SK-N-SH (cell line): ENCODE measurements at regions not wholly inside any gene's neighbourhood (a gene's known extent, or its start where the extent isn't known, plus 50 kb on each side); places are given as distances from the start of the nearest gene placed in this dataset.
"Not testable (repeated sequence)": the region's sequence is repeated elsewhere in the genome, so short reads cannot be mapped to it uniquely, and the experiment has no call there.

Source experiments
- CTCF ChIA-PET: fragments of 300-600, 350-600 bp; formaldehyde crosslinking; extraction: SDS; loops from one replicate; lab custom pipeline; 2021; lab: Yijun Ruan, JAX
- POLR2A ChIA-PET: fragments of 350-600 bp; sonication (Branson Sonifier 250); formaldehyde crosslinking; extraction: SDS; loops from one replicate; lab custom pipeline; 2020; ENCODE audit warnings: antibody characterized with exemption, inconsistent platforms; lab: Yijun Ruan, JAX
- DNase-seq: peaks from one replicate; pipeline ENCODE4 v3.0.0; 2012
- H2AFZ ChIP-seq: fragments of 200-600 bp; sonication (generic); 2 replicates; pipeline ENCODE4 v1.8.1; 2016; ENCODE audit warnings: antibody characterized with exemption, mild to moderate bottlenecking, low read depth
- H3F3A ChIP-seq: fragments of 200-600 bp; sonication (generic); replicated peaks from 2 replicates; pipeline ENCODE3; 2016; ENCODE audit warnings: antibody characterized with exemption, mild to moderate bottlenecking; ENCODE audit not compliant: insufficient read depth
- H3K27ac ChIP-seq, 2 experiments: fragments of 200-500 bp in 1 of 2; fragments of 200-600 bp in 1 of 2; sonication (Bioruptor generic) in 1 of 2; sonication (generic), shearing (Covaris generic) in 1 of 2; 2 replicates each; pipeline versions ENCODE4 v1.5.1 to v1.6.1; 2014 to 2016; ENCODE audit warnings: low read depth in 2 of 2, inconsistent platforms in 1 of 2, low read length in 1 of 2, mild to moderate bottlenecking in 1 of 2, mixed read lengths in 1 of 2
- H3K27me3 ChIP-seq: fragments of 200-600 bp; sonication (generic), shearing (Covaris generic); 2 replicates; pipeline ENCODE4 v1.6.1; 2016; ENCODE audit warnings: mixed run types; ENCODE audit not compliant: insufficient read depth
- H3K36me3 ChIP-seq, 2 experiments: fragments of 200-500 bp in 1 of 2; fragments of 200-600 bp in 1 of 2; sonication (Bioruptor generic) in 1 of 2; sonication (generic) in 1 of 2; replicated peaks in 1 of 2; 2 replicates each; pipeline versions ENCODE3 to v1.5.1; 2014 to 2016; ENCODE audit warnings: low read length in 1 of 2, mild to moderate bottlenecking in 1 of 2; ENCODE audit not compliant: insufficient read depth in 2 of 2, control insufficient read depth in 1 of 2
- H3K4me1 ChIP-seq, 2 experiments: fragments of 200-500 bp in 1 of 2; fragments of 200-600 bp in 1 of 2; sonication (Bioruptor generic) in 1 of 2; sonication (generic), shearing (Covaris generic) in 1 of 2; 2 replicates each; pipeline versions ENCODE4 v1.5.1 to v1.6.1; 2014 to 2016; ENCODE audit warnings: low read depth in 1 of 2, low read length in 1 of 2, mixed run types in 1 of 2; ENCODE audit not compliant: insufficient read depth in 2 of 2, control insufficient read depth in 1 of 2
- H3K4me2 ChIP-seq: fragments of 200-600 bp; sonication (generic), shearing (Covaris generic); 2 replicates; pipeline ENCODE4 v1.6.1; 2017; ENCODE audit warnings: mixed run types
- H3K4me3 ChIP-seq, 2 experiments: fragments of 200-500 bp in 1 of 2; fragments of 200-600 bp in 1 of 2; sonication (Bioruptor generic) in 1 of 2; sonication (generic), shearing (Covaris generic) in 1 of 2; 2 replicates each; pipeline versions ENCODE4 v1.5.1 to v1.8.1; 2014 to 2016; ENCODE audit warnings: low read depth in 2 of 2, inconsistent platforms in 1 of 2, low read length in 1 of 2, mild to moderate bottlenecking in 1 of 2, mixed read lengths in 1 of 2, moderate library complexity in 1 of 2
- H3K79me2 ChIP-seq: fragments of 200-600 bp; sonication (generic); 2 replicates; pipeline ENCODE4 v1.8.1; 2017; ENCODE audit warnings: mild to moderate bottlenecking; ENCODE audit not compliant: insufficient read depth
- H3K9ac ChIP-seq: fragments of 200-600 bp; sonication (generic); 2 replicates; pipeline ENCODE4 v1.6.1; 2017; ENCODE audit warnings: mixed run types
- H3K9me2 ChIP-seq: fragments of 200-600 bp; sonication (generic); 2 replicates; pipeline ENCODE4 v1.6.1; 2017; ENCODE audit warnings: mixed run types
- H3K9me3 ChIP-seq: fragments of 200-600 bp; sonication (generic); 2 replicates; pipeline ENCODE4 v1.6.1; 2017; ENCODE audit warnings: mixed run types, mild to moderate bottlenecking, moderate library complexity
- H4K20me1 ChIP-seq: fragments of 200-600 bp; sonication (generic); 2 replicates; pipeline ENCODE4 v1.6.1; 2017; ENCODE audit warnings: mild to moderate bottlenecking, mixed run types; ENCODE audit not compliant: insufficient read depth
- FOSL2 ChIP-seq: IDR thresholded peaks from 2 replicates; pipeline ENCODE4 v1.4.0; 2012; ENCODE audit warnings: low read depth, mild to moderate bottlenecking, moderate library complexity, borderline replicate concordance
- FOXM1 ChIP-seq: IDR thresholded peaks from 2 replicates; pipeline ENCODE4 v1.4.0; 2012; ENCODE audit warnings: low read depth, mild to moderate bottlenecking
- POLR2AphosphoS5 ChIP-seq: IDR thresholded peaks from 2 replicates; pipeline ENCODE4 v1.6.1; 2012; ENCODE audit warnings: low read depth, low read length
- REST ChIP-seq: IDR thresholded peaks from 2 replicates; pipeline ENCODE4 v1.6.1; 2012; ENCODE audit warnings: mild to moderate bottlenecking, low read depth, low read length, moderate library complexity
- SMC3 ChIP-seq: IDR thresholded peaks from 2 replicates; pipeline ENCODE4 v1.6.1; 2012; ENCODE audit warnings: low read depth, low read length, improper control_type of control experiment
- USF2 ChIP-seq: fragments of 150-350 bp; IDR thresholded peaks from 2 replicates; pipeline ENCODE4 v1.6.1; 2017; ENCODE audit warnings: antibody characterized with exemption, low read length, low read depth, borderline replicate concordance
- ZBTB33 ChIP-seq: IDR thresholded peaks from 2 replicates; pipeline ENCODE4 v1.4.0; 2012; ENCODE audit warnings: low read depth, borderline replicate concordance
- WGBS: methylation state at CpG from one replicate; pipeline ENCODE4 v1.1.6; 2017; ENCODE audit warnings: low lambda C conversion rate; 5-methylcytosine and 5-hydroxymethylcytosine counted together

GRCh38 chr5:165039748-165040147, 1534.3 kb downstream of the MAT2B start:
- WGBS = 15% methylated on average over 3 of the region's 3 CpGs
- Histone ChIP-seq H3K9ac (no peak overlapping the region), H3K36me3 (no peaks in the 10 kb centered on the region), H2AFZ (no peak overlapping the region), H3K4me3 (no peak overlapping the region), H3K9me2 (no peaks in the 10 kb centered on the region), H4K20me1 (no peaks in the 10 kb centered on the region), H3K4me1 (peaks cover 0 to 3% of the 10 kb centered on the region in 2 experiments; a peak in 1 of 4 replicates), H3K9me3 (no peaks in the 10 kb centered on the region), H3K27ac (no peak overlapping the region), H3K27me3 (no peaks in the 10 kb centered on the region), H3F3A (no peaks in the 10 kb centered on the region), H3K79me2 (no peaks in the 10 kb centered on the region), H3K4me2 (no peak overlapping the region)
- POLR2A ChIA-PET = no interaction called here
- DNase-seq = no peak
- no peak for TF ChIP-seq ZBTB33
- CTCF ChIA-PET = no interaction called here

GRCh38 chr5:165045941-165046340, 1540.5 kb downstream of the MAT2B start:
- H2AFZ ChIP-seq, H3K4me3 ChIP-seq, H4K20me1 ChIP-seq, H3K79me2 ChIP-seq, H3F3A ChIP-seq, CTCF ChIA-PET, H3K27me3 ChIP-seq, H3K4me1 ChIP-seq, H3K9ac ChIP-seq, POLR2A ChIA-PET, H3K4me2 ChIP-seq, DNase-seq, H3K9me2 ChIP-seq, H3K36me3 ChIP-seq, H3K9me3 ChIP-seq, H3K27ac ChIP-seq: not testable (repeated sequence)
- 7% methylated on average over 2 of the region's 7 CpGs for WGBS

GRCh38 chr5:165055476-165055875, 1550.1 kb downstream of the MAT2B start:
- no peak for DNase-seq
- H3K9me3 ChIP-seq = no peaks in the 10 kb centered on the region
- H2AFZ ChIP-seq = no peak overlapping the region
- ChIA-PET POLR2A (no interaction called here), CTCF (no interaction called here)
- TF ChIP-seq ZBTB33 (no peak), REST (no peak), USF2 (no peak), SMC3 (no peak), FOSL2 (no peak), POLR2AphosphoS5 (no peak), FOXM1 (no peak)
- no peak overlapping the region for H3K9ac ChIP-seq
- 10% methylated on average over 1 of the region's 1 CpG for WGBS
- no peak overlapping the region for H3K27ac ChIP-seq
- no peaks in the 10 kb centered on the region for H3K27me3 ChIP-seq
- H3K79me2 ChIP-seq = no peaks in the 10 kb centered on the region
- H4K20me1 ChIP-seq = no peaks in the 10 kb centered on the region
- no peak overlapping the region for H3K4me2 ChIP-seq
- no peaks in the 10 kb centered on the region for H3K4me1 ChIP-seq
- no peak overlapping the region for H3K4me3 ChIP-seq
- no peaks in the 10 kb centered on the region for H3K9me2 ChIP-seq
- no peaks in the 10 kb centered on the region for H3F3A ChIP-seq
- H3K36me3 ChIP-seq = no peaks in the 10 kb centered on the region
